ENCODE measurements at regions not wholly inside any gene's neighbourhood (a gene's known extent, or its start where the extent isn't known, plus 50 kb on each side); places are given as distances from the start of the nearest gene placed in this dataset.

GRCh38 chr5:91820874-91821273, 437.8 kb upstream of the ARRDC3 start:
- TF ChIP-seq POLR2AphosphoS5 (IDR thresholded peaks at IDR 0.05; ENCODE audit: low read depth) (no peak), ETS1 (IDR thresholded peaks at IDR 0.05) (no peak), NANOG (IDR thresholded peaks at IDR 0.05; ENCODE audit: borderline replicate concordance) (no peak), ZNF331 (CRISPR knock-in tag; IDR thresholded peaks at IDR 0.05; ENCODE audit: low read depth) (no peak), CTCF (conservative IDR thresholded peaks at IDR 0.05; ENCODE audit: low read depth in 2 of 2) (no peak), ZNF114 (CRISPR knock-in tag; IDR thresholded peaks at IDR 0.05) (no peak), STAT1 (IDR thresholded peaks at IDR 0.05; ENCODE audit: unreplicated experiment) (no peak), JUNB (IDR thresholded peaks at IDR 0.05; ENCODE audit: unreplicated experiment) (no peak), CREB1 (CRISPR knock-in tag; IDR thresholded peaks at IDR 0.05; ENCODE audit: low read depth) (no peak), ZNF462 (CRISPR knock-in tag; IDR thresholded peaks at IDR 0.05) (no peak), EZH2 (IDR thresholded peaks at IDR 0.05; ENCODE audit: low read depth, unreplicated experiment) (no peak), EZH2phosphoT487 (IDR thresholded peaks at IDR 0.05; ENCODE audit: unreplicated experiment) (no peak), REST (IDR thresholded peaks at IDR 0.05; ENCODE audit: unreplicated experiment) (no peak)
- Mint-ChIP-seq H3K27me3 (ENCODE audit: insufficient read depth, low read depth, poor library complexity) (no peaks in the 10 kb centered on the region), H3K27ac (no peak overlapping the region), H3K9me3 (no peaks in the 10 kb centered on the region), H3K4me3 (no peak overlapping the region), H3K4me1 (no peaks in the 10 kb centered on the region), H3K36me3 (ENCODE audit: low read depth) (no peaks in the 10 kb centered on the region; the same call in 2 of the 3 replicates)
- no peaks in the 10 kb centered on the region for H3K36me3 ChIP-seq (ENCODE audit: insufficient read depth)
- H3F3A ChIP-seq (replicated peaks; ENCODE audit: low read depth), result no peaks in the 10 kb centered on the region
- H2AFZ ChIP-seq, result no peak overlapping the region
- ATAC-seq, result no peak
- H3K4me3 ChIP-seq, result no peak overlapping the region
- H3K9me2 ChIP-seq (ENCODE audit: insufficient read depth), result no peaks in the 10 kb centered on the region; the same call in 1 of the 2 replicates
- H3K27me3 ChIP-seq (ENCODE audit: insufficient read depth), result no peaks in the 10 kb centered on the region
- no peaks in the 10 kb centered on the region for H4K20me1 ChIP-seq (replicated peaks; ENCODE audit: insufficient read depth)
- H3K4me2 ChIP-seq, result no peak overlapping the region
- H3K27ac ChIP-seq (ENCODE audit: low read depth), result no peak overlapping the region
- no peaks in the 10 kb centered on the region for H3K79me2 ChIP-seq (replicated peaks; ENCODE audit: insufficient read depth)
- H3K4me1 ChIP-seq (ENCODE audit: insufficient read depth), result no peaks in the 10 kb centered on the region
- DNase-seq (ENCODE audit: low spot score), result no peak

Measured in GM23338 (cell line).